ENCODE measurements at regions not wholly inside any gene's neighbourhood (a gene's known extent, or its start where the extent isn't known, plus 50 kb on each side); places are given as distances from the start of the nearest gene placed in this dataset.

GRCh38 chr4:13126976-13127910 is 356.9 kb downstream of the RAB28 start:
- no peak for DNase-seq (ENCODE audit: low read depth)

GRCh38 chr4:13118633-13119032 is 365.5 kb downstream of the RAB28 start:
- no peak for DNase-seq (ENCODE audit: low read depth)

GRCh38 chr4:13117185-13117584 is 367.0 kb downstream of the RAB28 start:
- no peak for DNase-seq (ENCODE audit: low read depth)

GRCh38 chr4:13112030-13112429 is 372.1 kb downstream of the RAB28 start:
- DNase-seq (ENCODE audit: low read depth), result no peak

- no peak for DNase-seq (ENCODE audit: low read depth)
These were observed 374.6 kb downstream of the RAB28 start for GRCh38 chr4:13109536-13109935.

GRCh38 chr4:13108096-13108495 is 376.0 kb downstream of the RAB28 start:
- no peak for DNase-seq (ENCODE audit: low read depth)

GRCh38 chr4:13103382-13104015 is 380.6 kb downstream of the RAB28 start:
- no peak for DNase-seq (ENCODE audit: low read depth)

GRCh38 chr4:13102092-13102742 is 381.9 kb downstream of the RAB28 start:
- no peak for DNase-seq (ENCODE audit: low read depth)

- DNase-seq (ENCODE audit: low read depth), result no peak
These were observed 386.2 kb downstream of the RAB28 start for GRCh38 chr4:13097971-13098370.

- no peak for DNase-seq (ENCODE audit: low read depth)
These were observed 388.4 kb downstream of the RAB28 start for GRCh38 chr4:13095722-13096121.

- no peak for DNase-seq (ENCODE audit: low read depth)
These were observed 391.0 kb downstream of the RAB28 start for GRCh38 chr4:13093170-13093569.

GRCh38 chr4:13092702-13093101 is 391.4 kb downstream of the RAB28 start:
- DNase-seq (ENCODE audit: low read depth), result no peak

- no peak for DNase-seq (ENCODE audit: low read depth)
These were observed 394.5 kb downstream of the RAB28 start for GRCh38 chr4:13089659-13089998.

- no peak for DNase-seq (ENCODE audit: low read depth)
These were observed 395.1 kb downstream of the RAB28 start for GRCh38 chr4:13088726-13089658.

- no peak for DNase-seq (ENCODE audit: low read depth)
These were observed 397.1 kb downstream of the RAB28 start for GRCh38 chr4:13087041-13087440.

- DNase-seq (ENCODE audit: low read depth), result no peak
These were observed 399.9 kb downstream of the RAB28 start for GRCh38 chr4:13084210-13084609.

GRCh38 chr4:13081830-13082229 is 402.3 kb downstream of the RAB28 start:
- DNase-seq (ENCODE audit: low read depth), result no peak

- DNase-seq (ENCODE audit: low read depth), result no peak
These were observed 417.1 kb downstream of the RAB28 start for GRCh38 chr4:13067077-13067476.

GRCh38 chr4:13059019-13059418 is 425.1 kb downstream of the RAB28 start:
- DNase-seq (ENCODE audit: low read depth), result no peak

GRCh38 chr4:13056630-13057189 is 427.4 kb downstream of the RAB28 start:
- no peak for DNase-seq (ENCODE audit: low read depth)

- no peak for DNase-seq (ENCODE audit: low read depth)
These were observed 429.6 kb downstream of the RAB28 start for GRCh38 chr4:13054420-13054970.
